ENCODE measurements at regions not wholly inside any gene's neighbourhood (a gene's known extent, or its start where the extent isn't known, plus 50 kb on each side); places are given as distances from the start of the nearest gene placed in this dataset.

DNA sequence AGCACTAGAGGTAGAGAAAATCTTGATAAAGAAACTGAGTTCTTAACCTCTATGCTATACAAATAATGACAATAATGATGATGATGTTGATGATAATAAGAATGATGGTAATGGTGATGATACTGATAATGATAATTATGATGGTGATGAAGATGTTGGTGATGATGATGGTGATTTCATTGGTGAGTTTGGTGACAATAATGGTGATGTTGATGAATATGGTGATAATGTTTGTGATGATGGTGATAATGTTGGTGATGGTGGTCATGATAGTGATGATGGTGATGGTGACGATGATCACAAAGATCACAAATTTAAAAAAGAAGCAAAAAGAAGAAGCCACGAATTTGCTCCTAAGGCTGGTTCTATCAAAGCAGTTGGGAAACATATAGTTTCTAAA, 519.0 kb upstream of the C16orf82 start:
- TF ChIP-seq, protein P1, sequence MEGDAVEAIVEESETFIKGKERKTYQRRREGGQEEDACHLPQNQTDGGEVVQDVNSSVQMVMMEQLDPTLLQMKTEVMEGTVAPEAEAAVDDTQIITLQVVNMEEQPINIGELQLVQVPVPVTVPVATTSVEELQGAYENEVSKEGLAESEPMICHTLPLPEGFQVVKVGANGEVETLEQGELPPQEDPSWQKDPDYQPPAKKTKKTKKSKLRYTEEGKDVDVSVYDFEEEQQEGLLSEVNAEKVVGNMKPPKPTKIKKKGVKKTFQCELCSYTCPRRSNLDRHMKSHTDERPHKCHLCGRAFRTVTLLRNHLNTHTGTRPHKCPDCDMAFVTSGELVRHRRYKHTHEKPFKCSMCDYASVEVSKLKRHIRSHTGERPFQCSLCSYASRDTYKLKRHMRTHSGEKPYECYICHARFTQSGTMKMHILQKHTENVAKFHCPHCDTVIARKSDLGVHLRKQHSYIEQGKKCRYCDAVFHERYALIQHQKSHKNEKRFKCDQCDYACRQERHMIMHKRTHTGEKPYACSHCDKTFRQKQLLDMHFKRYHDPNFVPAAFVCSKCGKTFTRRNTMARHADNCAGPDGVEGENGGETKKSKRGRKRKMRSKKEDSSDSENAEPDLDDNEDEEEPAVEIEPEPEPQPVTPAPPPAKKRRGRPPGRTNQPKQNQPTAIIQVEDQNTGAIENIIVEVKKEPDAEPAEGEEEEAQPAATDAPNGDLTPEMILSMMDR (IDR thresholded peaks at IDR 0.05), result no peak
- Histone ChIP-seq H3K27me3 (no peaks in the 10 kb centered on the region), H3K4me1 (no peaks in the 10 kb centered on the region), H3K27ac (no peak overlapping the region), H3K9ac (ENCODE audit: low read depth in 2 of 2, low read length in 2 of 2) (no peak overlapping the region), H3K4me3 (no peak overlapping the region), H3K36me3 (no peaks in the 10 kb centered on the region), H3K9me3 (no peaks in the 10 kb centered on the region)
- DNase-seq, result no peak
- intact Hi-C loops (cut with DNase I), result no loop called here

DNA sequence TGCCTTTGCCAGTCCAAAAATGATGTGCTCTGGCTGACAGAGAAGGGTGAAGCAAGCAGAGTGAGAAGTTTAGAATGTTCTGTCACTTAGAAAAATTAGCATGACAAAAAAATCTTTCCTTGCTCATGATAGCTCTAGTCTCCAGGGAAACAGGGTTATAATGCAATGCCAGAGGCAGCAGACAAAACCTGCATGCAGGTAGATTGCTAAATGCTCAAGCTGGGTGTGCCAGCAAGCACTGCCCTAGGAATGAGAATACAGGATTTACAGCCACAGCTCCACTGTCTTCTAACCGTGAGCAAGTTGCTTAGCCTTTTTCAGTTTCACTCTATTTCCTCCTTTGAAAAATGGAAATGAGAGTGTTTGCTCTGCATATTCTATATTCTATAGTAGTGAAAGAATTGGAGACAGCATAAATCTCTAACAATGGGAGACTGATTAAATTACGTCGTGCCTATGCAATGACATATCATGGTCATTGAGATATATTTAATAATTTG, 516.6 kb upstream of the C16orf82 start:
- no peak overlapping the region for H3K9ac ChIP-seq (ENCODE audit: low read depth in 2 of 2, low read length in 2 of 2)
- H3K4me1 ChIP-seq, result no peaks in the 10 kb centered on the region
- no peaks in the 10 kb centered on the region for H3K9me3 ChIP-seq
- DNase-seq, result no peak
- intact Hi-C loops (cut with DNase I), result no loop called here
- TF ChIP-seq, protein P1 (IDR thresholded peaks at IDR 0.05), result no peak
- no peaks in the 10 kb centered on the region for H3K36me3 ChIP-seq
- H3K4me3 ChIP-seq, result no peak overlapping the region
- H3K27me3 ChIP-seq, result no peaks in the 10 kb centered on the region
- no peak overlapping the region for H3K27ac ChIP-seq

GRCh38 chr16:26554030-26554429, 512.7 kb upstream of the C16orf82 start:
- intact Hi-C loops (cut with DNase I), result no loop called here
- TF ChIP-seq, protein P1 (IDR thresholded peaks at IDR 0.05), result no peak
- H3K9ac ChIP-seq (ENCODE audit: low read depth in 2 of 2, low read length in 2 of 2), result no peak overlapping the region

GRCh38 chr16:26561303-26561702, 505.4 kb upstream of the C16orf82 start:
- DNase-seq, result no peak
- Histone ChIP-seq H3K9ac (ENCODE audit: low read depth in 2 of 2, low read length in 2 of 2) (no peak overlapping the region), H3K36me3 (no peaks in the 10 kb centered on the region), H3K4me1 (no peaks in the 10 kb centered on the region), H3K4me3 (no peak overlapping the region), H3K9me3 (no peaks in the 10 kb centered on the region), H3K27ac (no peak overlapping the region), H3K27me3 (no peaks in the 10 kb centered on the region)
- intact Hi-C loops (cut with DNase I), result no loop called here
- TF ChIP-seq, protein P1 (IDR thresholded peaks at IDR 0.05), result no peak

More at GRCh38 chr16:26554030-26554429, 512.7 kb upstream of the C16orf82 start:
- Histone ChIP-seq H3K4me3 (no peak overlapping the region), H3K27me3 (no peaks in the 10 kb centered on the region), H3K9me3 (no peaks in the 10 kb centered on the region), H3K36me3 (no peaks in the 10 kb centered on the region), H3K4me1 (no peaks in the 10 kb centered on the region), H3K27ac (no peak overlapping the region)
- no peak for DNase-seq

- no peak for DNase-seq
- no peak overlapping the region for H3K4me3 ChIP-seq
- no peaks in the 10 kb centered on the region for H3K36me3 ChIP-seq
- no peak overlapping the region for H3K9ac ChIP-seq (ENCODE audit: low read depth in 2 of 2, low read length in 2 of 2)
- H3K9me3 ChIP-seq, result no peaks in the 10 kb centered on the region
- intact Hi-C loops (cut with DNase I), result no loop called here
- H3K27ac ChIP-seq, result no peak overlapping the region
- H3K4me1 ChIP-seq, result no peaks in the 10 kb centered on the region
- H3K27me3 ChIP-seq, result no peaks in the 10 kb centered on the region
- TF ChIP-seq, protein P1 (IDR thresholded peaks at IDR 0.05), result no peak
These were observed 503.7 kb upstream of the C16orf82 start for GRCh38 chr16:26563018-26563417.
